ENCODE measurements at regions not wholly inside any gene's neighbourhood (a gene's known extent, or its start where the extent isn't known, plus 50 kb on each side); places are given as distances from the start of the nearest gene placed in this dataset.

- no peak for ATAC-seq
- Mint-ChIP-seq H3K9me3 (peaks cover 22% of the 10 kb centered on the region), H3K4me1 (no peaks in the 10 kb centered on the region)
Measured at GRCh38 chr2:78009289-78009688, 487.1 kb upstream of the LRRTM4 start.

GRCh38 chr2:78011251-78011650, 489.1 kb upstream of the LRRTM4 start:
- peaks cover 17% of the 10 kb centered on the region for H3K9me3 Mint-ChIP-seq
- no peak overlapping the region for H3K4me3 Mint-ChIP-seq
- DNase-seq (ENCODE audit: low spot score) = no peak
- H3K36me3 Mint-ChIP-seq = 0 out of 2 replicates have a peak, but pooled peaks cover 7% of the 10 kb centered on the region
- ChIA-PET POLR2A (no interaction called here), CTCF (no interaction called here)
- no peaks in the 10 kb centered on the region for H3K27me3 Mint-ChIP-seq (ENCODE audit: low read depth)
- no peaks in the 10 kb centered on the region for H3K4me1 Mint-ChIP-seq
- ATAC-seq = no peak
- no peak overlapping the region for H3K27ac Mint-ChIP-seq
- TF ChIP-seq ATF1 (CRISPR knock-in tag; IDR thresholded peaks at IDR 0.05) (no peak), JUN (CRISPR knock-in tag; IDR thresholded peaks at IDR 0.05) (no peak), ZMAT4 (CRISPR knock-in tag; IDR thresholded peaks at IDR 0.05) (no peak), E2F4 (CRISPR knock-in tag; IDR thresholded peaks at IDR 0.05; ENCODE audit: borderline replicate concordance, low read depth) (no peak), JAZF1 (CRISPR knock-in tag; IDR thresholded peaks at IDR 0.05) (no peak), KAT7 (CRISPR knock-in tag; IDR thresholded peaks at IDR 0.05; ENCODE audit: borderline replicate concordance) (no peak), TP53 (CRISPR knock-in tag; IDR thresholded peaks at IDR 0.05) (no peak), ZNF138 (CRISPR knock-in tag; conservative IDR thresholded peaks at IDR 0.05) (no peak), ATF6 (CRISPR knock-in tag; IDR thresholded peaks at IDR 0.05) (no peak), MXD4 (CRISPR knock-in tag; IDR thresholded peaks at IDR 0.05; ENCODE audit: borderline replicate concordance) (no peak), NR1H2 (CRISPR knock-in tag; IDR thresholded peaks at IDR 0.05) (no peak), ZNF232 (CRISPR knock-in tag; IDR thresholded peaks at IDR 0.05) (no peak), ZNF512 (CRISPR knock-in tag; IDR thresholded peaks at IDR 0.05; ENCODE audit: borderline replicate concordance) (no peak), RORB (CRISPR knock-in tag; IDR thresholded peaks at IDR 0.05) (no peak), ZNF671 (CRISPR knock-in tag; IDR thresholded peaks at IDR 0.05) (no peak), ERG (CRISPR knock-in tag; IDR thresholded peaks at IDR 0.05) (no peak)

More at GRCh38 chr2:78009289-78009688, 487.1 kb upstream of the LRRTM4 start:
- Mint-ChIP-seq H3K4me3 (no peak overlapping the region), H3K27me3 (ENCODE audit: low read depth) (no peaks in the 10 kb centered on the region), H3K36me3 (0 out of 2 replicates have a peak, but pooled peaks cover 10% of the 10 kb centered on the region), H3K27ac (no peak overlapping the region)
- CTCF ChIA-PET = no interaction called here
- peak; percentile 91 for TF ChIP-seq HMGA2 (CRISPR knock-in tag; IDR thresholded peaks at IDR 0.05)
- no peak for TF ChIP-seq ZNF532 (CRISPR knock-in tag; IDR thresholded peaks at IDR 0.05; ENCODE audit: borderline replicate concordance)
- POLR2A ChIA-PET = no interaction called here
- no peak for DNase-seq (ENCODE audit: low spot score)
